Uterus (tissue), 2 donors: ENCODE measurements at regions not wholly inside any gene's neighbourhood (a gene's known extent, or its start where the extent isn't known, plus 50 kb on each side); places are given as distances from the start of the nearest gene placed in this dataset.

Experiments
- CTCF ChIP-seq, 4 experiments: fragments of 200-600 bp in 2 of 4; fragments of 450-650 bp in 2 of 4; sonication (generic) in 2 of 4; IDR thresholded peaks; one replicate each; pipeline ENCODE4 v1.5.1; 2016 to 2019; ENCODE audit warnings: antibody characterized with exemption in 4 of 4, mild to moderate bottlenecking in 2 of 4, moderate library complexity in 1 of 4
- POLR2A ChIP-seq, 2 donors: fragments of 450-650 bp; IDR thresholded peaks; one replicate each; pipeline ENCODE4 v1.6.1; 2016; ENCODE audit warnings: antibody characterized with exemption in 2 of 2, mild to moderate bottlenecking in 1 of 2, moderate library complexity in 1 of 2

DNA sequence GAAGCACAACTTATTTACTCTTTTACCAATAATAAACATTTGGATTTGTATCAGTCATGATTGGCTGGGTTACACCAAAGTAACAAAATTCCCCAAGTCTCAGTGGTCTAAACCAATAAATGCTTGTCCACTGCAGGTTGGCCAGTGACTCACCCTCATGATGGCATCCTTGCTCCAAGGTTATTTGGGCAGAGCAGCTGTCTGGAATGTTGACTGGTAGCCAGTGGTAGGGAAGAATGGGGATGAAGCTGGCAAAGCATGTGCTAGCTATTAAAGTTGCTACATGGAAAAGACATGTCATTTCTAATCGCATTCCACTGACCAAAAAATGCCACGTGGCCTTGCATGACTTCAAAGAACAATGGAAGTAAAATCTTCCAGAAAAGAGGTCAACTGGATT lies 1168.7 kb upstream of the CELF2 start:
- TF ChIP-seq CTCF (IDR thresholded peaks at IDR 0.05) (no peak), POLR2A (IDR thresholded peaks at IDR 0.05) (no peak)
